ENCODE measurements at regions not wholly inside any gene's neighbourhood (a gene's known extent, or its start where the extent isn't known, plus 50 kb on each side); places are given as distances from the start of the nearest gene placed in this dataset.

GRCh38 chr6:113078791-113079190 lies 731.7 kb downstream of the RFPL4B start:
- no peak for TF ChIP-seq SIN3A (IDR thresholded peaks at IDR 0.05; ENCODE audit: borderline replicate concordance, insufficient read depth, low read length)
- TF ChIP-seq FOXP2 (optimal IDR thresholded peaks at IDR 0.05; ENCODE audit: borderline replicate concordance, extremely low read depth, extremely low read length, insufficient read depth): no peak
- TF ChIP-seq TAF1 (IDR thresholded peaks at IDR 0.05; ENCODE audit: borderline replicate concordance, insufficient read depth, low read length): no peak
- TF ChIP-seq, protein P1, sequence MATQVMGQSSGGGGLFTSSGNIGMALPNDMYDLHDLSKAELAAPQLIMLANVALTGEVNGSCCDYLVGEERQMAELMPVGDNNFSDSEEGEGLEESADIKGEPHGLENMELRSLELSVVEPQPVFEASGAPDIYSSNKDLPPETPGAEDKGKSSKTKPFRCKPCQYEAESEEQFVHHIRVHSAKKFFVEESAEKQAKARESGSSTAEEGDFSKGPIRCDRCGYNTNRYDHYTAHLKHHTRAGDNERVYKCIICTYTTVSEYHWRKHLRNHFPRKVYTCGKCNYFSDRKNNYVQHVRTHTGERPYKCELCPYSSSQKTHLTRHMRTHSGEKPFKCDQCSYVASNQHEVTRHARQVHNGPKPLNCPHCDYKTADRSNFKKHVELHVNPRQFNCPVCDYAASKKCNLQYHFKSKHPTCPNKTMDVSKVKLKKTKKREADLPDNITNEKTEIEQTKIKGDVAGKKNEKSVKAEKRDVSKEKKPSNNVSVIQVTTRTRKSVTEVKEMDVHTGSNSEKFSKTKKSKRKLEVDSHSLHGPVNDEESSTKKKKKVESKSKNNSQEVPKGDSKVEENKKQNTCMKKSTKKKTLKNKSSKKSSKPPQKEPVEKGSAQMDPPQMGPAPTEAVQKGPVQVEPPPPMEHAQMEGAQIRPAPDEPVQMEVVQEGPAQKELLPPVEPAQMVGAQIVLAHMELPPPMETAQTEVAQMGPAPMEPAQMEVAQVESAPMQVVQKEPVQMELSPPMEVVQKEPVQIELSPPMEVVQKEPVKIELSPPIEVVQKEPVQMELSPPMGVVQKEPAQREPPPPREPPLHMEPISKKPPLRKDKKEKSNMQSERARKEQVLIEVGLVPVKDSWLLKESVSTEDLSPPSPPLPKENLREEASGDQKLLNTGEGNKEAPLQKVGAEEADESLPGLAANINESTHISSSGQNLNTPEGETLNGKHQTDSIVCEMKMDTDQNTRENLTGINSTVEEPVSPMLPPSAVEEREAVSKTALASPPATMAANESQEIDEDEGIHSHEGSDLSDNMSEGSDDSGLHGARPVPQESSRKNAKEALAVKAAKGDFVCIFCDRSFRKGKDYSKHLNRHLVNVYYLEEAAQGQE (IDR thresholded peaks at IDR 0.05; ENCODE audit: insufficient read depth in 1 of 2, low read depth in 2 of 2, low read length in 2 of 2): no peak
- no peak for TF ChIP-seq POLR2AphosphoS5 (IDR thresholded peaks at IDR 0.05; ENCODE audit: low read depth, low read length)

- TF ChIP-seq FOXP2 (optimal IDR thresholded peaks at IDR 0.05; ENCODE audit: borderline replicate concordance, extremely low read depth, extremely low read length, insufficient read depth) (no peak), SIN3A (IDR thresholded peaks at IDR 0.05; ENCODE audit: borderline replicate concordance, insufficient read depth, low read length) (no peak), TAF1 (IDR thresholded peaks at IDR 0.05; ENCODE audit: borderline replicate concordance, insufficient read depth, low read length) (no peak), POLR2AphosphoS5 (IDR thresholded peaks at IDR 0.05; ENCODE audit: low read depth, low read length) (no peak)
- TF ChIP-seq, protein P1 (IDR thresholded peaks at IDR 0.05; ENCODE audit: insufficient read depth in 1 of 2, low read depth in 2 of 2, low read length in 2 of 2): no peak
Observed at GRCh38 chr6:113082745-113083144, 735.6 kb downstream of the RFPL4B start.

- TF ChIP-seq SIN3A (IDR thresholded peaks at IDR 0.05; ENCODE audit: borderline replicate concordance, insufficient read depth, low read length) (no peak), FOXP2 (optimal IDR thresholded peaks at IDR 0.05; ENCODE audit: borderline replicate concordance, extremely low read depth, extremely low read length, insufficient read depth) (no peak), POLR2AphosphoS5 (IDR thresholded peaks at IDR 0.05; ENCODE audit: low read depth, low read length) (no peak), TAF1 (IDR thresholded peaks at IDR 0.05; ENCODE audit: borderline replicate concordance, insufficient read depth, low read length) (no peak)
- TF ChIP-seq, protein P1 (IDR thresholded peaks at IDR 0.05; ENCODE audit: insufficient read depth in 1 of 2, low read depth in 2 of 2, low read length in 2 of 2): no peak
Observed at GRCh38 chr6:113083947-113084346, 736.8 kb downstream of the RFPL4B start.

DNA sequence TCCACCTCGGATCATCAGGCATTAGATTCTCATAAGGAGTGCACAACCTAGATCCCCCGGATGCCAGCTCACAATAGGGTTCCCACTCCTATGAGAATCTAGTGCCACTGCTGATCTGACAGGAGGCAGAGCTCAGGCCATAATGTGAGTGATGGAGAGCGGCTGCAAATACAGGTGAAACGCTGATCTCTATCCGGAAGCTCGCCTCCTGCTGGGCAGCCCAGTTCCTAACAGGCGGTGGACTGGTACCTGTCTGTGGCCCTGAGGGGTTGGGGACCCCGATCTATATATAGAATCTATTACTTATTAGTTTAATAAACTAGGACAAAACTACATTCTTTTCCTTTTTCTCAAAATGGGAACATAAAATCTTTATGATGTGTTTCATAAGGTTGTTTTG lies 741.9 kb downstream of the RFPL4B start:
- TF ChIP-seq TAF1 (IDR thresholded peaks at IDR 0.05; ENCODE audit: borderline replicate concordance, insufficient read depth, low read length) (no peak), FOXP2 (optimal IDR thresholded peaks at IDR 0.05; ENCODE audit: borderline replicate concordance, extremely low read depth, extremely low read length, insufficient read depth) (no peak), SIN3A (IDR thresholded peaks at IDR 0.05; ENCODE audit: borderline replicate concordance, insufficient read depth, low read length) (no peak), POLR2AphosphoS5 (IDR thresholded peaks at IDR 0.05; ENCODE audit: low read depth, low read length) (no peak)
- TF ChIP-seq, protein P1 (IDR thresholded peaks at IDR 0.05; ENCODE audit: insufficient read depth in 1 of 2, low read depth in 2 of 2, low read length in 2 of 2): no peak

DNA sequence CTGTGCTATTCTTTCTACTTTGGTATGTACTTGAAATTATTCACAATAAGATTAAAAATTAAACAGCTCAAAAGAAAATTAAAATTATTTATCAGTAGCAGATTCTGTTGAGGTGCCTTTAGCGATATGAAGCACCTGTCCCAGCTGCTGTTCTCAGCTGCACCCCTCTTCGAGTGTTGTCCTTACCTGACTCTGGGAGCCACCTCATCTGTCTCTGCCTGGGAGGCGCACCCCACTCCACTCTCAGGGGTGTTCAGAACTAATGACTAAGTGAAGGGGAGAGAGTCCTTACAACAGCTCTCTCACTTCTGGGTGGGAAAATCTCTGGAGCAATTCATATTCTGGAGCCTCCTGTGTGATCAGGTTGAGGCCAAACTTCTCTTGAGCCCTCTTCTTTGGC lies 745.7 kb downstream of the RFPL4B start:
- TF ChIP-seq SIN3A (IDR thresholded peaks at IDR 0.05; ENCODE audit: borderline replicate concordance, insufficient read depth, low read length): no peak
- TF ChIP-seq, protein P1 (IDR thresholded peaks at IDR 0.05; ENCODE audit: insufficient read depth in 1 of 2, low read depth in 2 of 2, low read length in 2 of 2): no peak
- TF ChIP-seq TAF1 (IDR thresholded peaks at IDR 0.05; ENCODE audit: borderline replicate concordance, insufficient read depth, low read length): no peak
- no peak for TF ChIP-seq POLR2AphosphoS5 (IDR thresholded peaks at IDR 0.05; ENCODE audit: low read depth, low read length)
- no peak for TF ChIP-seq FOXP2 (optimal IDR thresholded peaks at IDR 0.05; ENCODE audit: borderline replicate concordance, extremely low read depth, extremely low read length, insufficient read depth)
